ENCODE measurements at regions not wholly inside any gene's neighbourhood (a gene's known extent, or its start where the extent isn't known, plus 50 kb on each side); places are given as distances from the start of the nearest gene placed in this dataset.

- no peak for TF ChIP-seq CTCF (IDR thresholded peaks at IDR 0.05; ENCODE audit: unreplicated experiment)
- H3K9me3 Mint-ChIP-seq (ENCODE audit: unreplicated experiment): peaks cover 6% of the 10 kb centered on the region
- H3K4me3 Mint-ChIP-seq (ENCODE audit: unreplicated experiment): no peak overlapping the region
- no peaks in the 10 kb centered on the region for H3K4me1 Mint-ChIP-seq (ENCODE audit: insufficient read depth, unreplicated experiment)
- BruUV-seq (replicated peaks): no TSS peak
- ChIA-PET POLR2A (no interaction called here), CTCF (interaction anchor here (0.6 to 1.0 kb wide), 3 partner anchors 276 to 371 kb away, joined by 3 to 4 read pairs (median 3); no protein-coding TSS in a partner anchor)
- intact Hi-C loops (cut with micrococcal nuclease): no loop called here
- no peaks in the 10 kb centered on the region for H3K36me3 Mint-ChIP-seq (ENCODE audit: insufficient read depth, unreplicated experiment)
- H3K27me3 Mint-ChIP-seq (ENCODE audit: insufficient read depth, unreplicated experiment): peaks cover 30% of the 10 kb centered on the region
- DNase-seq (ENCODE audit: unreplicated experiment): peak; percentile 49
- H3K27ac Mint-ChIP-seq (ENCODE audit: low read depth, unreplicated experiment): no peak overlapping the region
Measured at GRCh38 chr17:73705594-73705993, 61.3 kb upstream of the SDK2 start.

- Mint-ChIP-seq H3K36me3 (ENCODE audit: insufficient read depth, unreplicated experiment) (no peaks in the 10 kb centered on the region), H3K4me3 (ENCODE audit: unreplicated experiment) (no peak overlapping the region), H3K9me3 (ENCODE audit: unreplicated experiment) (peaks cover 6% of the 10 kb centered on the region), H3K4me1 (ENCODE audit: insufficient read depth, unreplicated experiment) (no peaks in the 10 kb centered on the region), H3K27ac (ENCODE audit: low read depth, unreplicated experiment) (no peak overlapping the region), H3K27me3 (ENCODE audit: insufficient read depth, unreplicated experiment) (peaks cover 23% of the 10 kb centered on the region)
- no peak for DNase-seq (ENCODE audit: unreplicated experiment)
- POLR2A ChIA-PET: no interaction called here
- CTCF ChIA-PET: no interaction called here
- no peak for TF ChIP-seq CTCF (IDR thresholded peaks at IDR 0.05; ENCODE audit: unreplicated experiment)
- BruUV-seq (replicated peaks): no TSS peak
- intact Hi-C loops (cut with micrococcal nuclease): no loop called here
Measured at GRCh38 chr17:73706428-73706827, 62.2 kb upstream of the SDK2 start.

GRCh38 chr17:73706858-73707257 is 62.6 kb upstream of the SDK2 start:
- ChIA-PET CTCF (interaction anchor here (0.9 kb wide), 1 partner anchor 24 kb away, joined by 5 read pairs; no protein-coding TSS in a partner anchor), POLR2A (no interaction called here)
- no peak for DNase-seq (ENCODE audit: unreplicated experiment)
- no peaks in the 10 kb centered on the region for H3K36me3 Mint-ChIP-seq (ENCODE audit: insufficient read depth, unreplicated experiment)
- no peaks in the 10 kb centered on the region for H3K4me1 Mint-ChIP-seq (ENCODE audit: insufficient read depth, unreplicated experiment)
- intact Hi-C loops (cut with micrococcal nuclease): no loop called here
- H3K27me3 Mint-ChIP-seq (ENCODE audit: insufficient read depth, unreplicated experiment): peaks cover 19% of the 10 kb centered on the region
- no peak overlapping the region for H3K4me3 Mint-ChIP-seq (ENCODE audit: unreplicated experiment)
- no peak for TF ChIP-seq CTCF (IDR thresholded peaks at IDR 0.05; ENCODE audit: unreplicated experiment)
- no TSS peak for BruUV-seq (replicated peaks)
- peaks cover 6% of the 10 kb centered on the region for H3K9me3 Mint-ChIP-seq (ENCODE audit: unreplicated experiment)
- H3K27ac Mint-ChIP-seq (ENCODE audit: low read depth, unreplicated experiment): no peak overlapping the region

GRCh38 chr17:73707358-73707757 is 63.1 kb upstream of the SDK2 start:
- intact Hi-C loops (cut with micrococcal nuclease): no loop called here
- peaks cover 6% of the 10 kb centered on the region for H3K9me3 Mint-ChIP-seq (ENCODE audit: unreplicated experiment)
- BruUV-seq (replicated peaks): no TSS peak
- no peak overlapping the region for H3K27ac Mint-ChIP-seq (ENCODE audit: low read depth, unreplicated experiment)
- H3K36me3 Mint-ChIP-seq (ENCODE audit: insufficient read depth, unreplicated experiment): no peaks in the 10 kb centered on the region
- no peaks in the 10 kb centered on the region for H3K4me1 Mint-ChIP-seq (ENCODE audit: insufficient read depth, unreplicated experiment)
- DNase-seq (ENCODE audit: unreplicated experiment): no peak
- ChIA-PET CTCF (interaction anchor here (0.9 to 4.9 kb wide), 2 partner anchors 25 to 277 kb away, joined by 5 to 41 read pairs; no protein-coding TSS in a partner anchor), POLR2A (no interaction called here)
- peaks cover 17% of the 10 kb centered on the region for H3K27me3 Mint-ChIP-seq (ENCODE audit: insufficient read depth, unreplicated experiment)
- H3K4me3 Mint-ChIP-seq (ENCODE audit: unreplicated experiment): no peak overlapping the region
- TF ChIP-seq CTCF (IDR thresholded peaks at IDR 0.05; ENCODE audit: unreplicated experiment): no peak
